ENCODE measurements at regions not wholly inside any gene's neighbourhood (a gene's known extent, or its start where the extent isn't known, plus 50 kb on each side); places are given as distances from the start of the nearest gene placed in this dataset.

DNA sequence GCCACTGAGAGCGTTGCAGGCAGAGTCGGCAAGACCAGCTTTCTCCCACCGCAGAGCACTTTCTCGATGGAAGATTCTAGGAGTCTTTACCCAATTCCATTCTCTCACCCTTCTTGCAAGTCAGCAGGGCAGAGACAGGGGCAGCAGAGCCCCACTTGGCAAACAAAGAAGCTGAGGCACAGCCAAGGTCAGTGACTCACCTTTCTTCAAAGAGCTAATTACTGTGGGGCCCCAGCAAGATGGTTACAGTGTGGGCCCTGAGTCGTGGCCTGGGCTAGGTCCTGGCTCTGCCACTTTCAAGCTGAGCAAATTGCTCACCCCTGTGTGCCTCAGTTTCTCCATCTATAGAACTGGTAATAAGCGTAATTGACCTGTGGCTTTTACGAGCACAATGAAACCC lies 277.0 kb downstream of the PREX1 start:
- no peak overlapping the region for H3K4me3 ChIP-seq (ENCODE audit: low read depth, low read length)
- in situ Hi-C loops (cut with HindIII; ENCODE audit: low pct_ligation_motif_present, low sequenced_read_pairs) = no loop called here
- no peak for DNase-seq
- no peaks in the 10 kb centered on the region for H3K27me3 ChIP-seq (replicated peaks)
- no peaks in the 10 kb centered on the region for H3K36me3 ChIP-seq (replicated peaks)
- TF ChIP-seq, protein P1, sequence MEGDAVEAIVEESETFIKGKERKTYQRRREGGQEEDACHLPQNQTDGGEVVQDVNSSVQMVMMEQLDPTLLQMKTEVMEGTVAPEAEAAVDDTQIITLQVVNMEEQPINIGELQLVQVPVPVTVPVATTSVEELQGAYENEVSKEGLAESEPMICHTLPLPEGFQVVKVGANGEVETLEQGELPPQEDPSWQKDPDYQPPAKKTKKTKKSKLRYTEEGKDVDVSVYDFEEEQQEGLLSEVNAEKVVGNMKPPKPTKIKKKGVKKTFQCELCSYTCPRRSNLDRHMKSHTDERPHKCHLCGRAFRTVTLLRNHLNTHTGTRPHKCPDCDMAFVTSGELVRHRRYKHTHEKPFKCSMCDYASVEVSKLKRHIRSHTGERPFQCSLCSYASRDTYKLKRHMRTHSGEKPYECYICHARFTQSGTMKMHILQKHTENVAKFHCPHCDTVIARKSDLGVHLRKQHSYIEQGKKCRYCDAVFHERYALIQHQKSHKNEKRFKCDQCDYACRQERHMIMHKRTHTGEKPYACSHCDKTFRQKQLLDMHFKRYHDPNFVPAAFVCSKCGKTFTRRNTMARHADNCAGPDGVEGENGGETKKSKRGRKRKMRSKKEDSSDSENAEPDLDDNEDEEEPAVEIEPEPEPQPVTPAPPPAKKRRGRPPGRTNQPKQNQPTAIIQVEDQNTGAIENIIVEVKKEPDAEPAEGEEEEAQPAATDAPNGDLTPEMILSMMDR (IDR thresholded peaks at IDR 0.05; ENCODE audit: low read depth, low read length, missing control alignments) = no peak
- H3K27ac ChIP-seq = no peak overlapping the region

DNA sequence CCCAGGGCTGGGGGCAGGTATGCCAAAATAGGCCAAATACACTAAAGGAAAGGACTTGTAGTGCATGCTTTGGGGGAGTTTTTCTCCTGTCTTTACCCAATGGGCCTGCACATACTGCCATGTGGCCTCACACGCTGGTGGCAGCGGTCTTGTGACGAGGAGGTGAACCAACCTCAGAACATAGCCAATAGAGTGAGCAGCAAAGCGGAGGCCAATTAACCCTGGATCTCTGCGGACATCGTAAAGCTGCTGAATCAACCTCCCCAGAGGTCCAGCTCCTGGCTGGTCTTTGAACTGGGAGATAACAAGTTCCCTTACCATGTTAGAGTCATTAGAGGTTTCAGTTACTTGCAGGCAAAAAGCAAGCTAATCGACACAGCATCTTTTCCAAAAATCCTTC lies 280.1 kb downstream of the PREX1 start:
- TF ChIP-seq, protein P1 (IDR thresholded peaks at IDR 0.05; ENCODE audit: low read depth, low read length, missing control alignments) = no peak
- H3K27me3 ChIP-seq (replicated peaks) = no peaks in the 10 kb centered on the region
- H3K36me3 ChIP-seq (replicated peaks) = no peaks in the 10 kb centered on the region
- H3K4me3 ChIP-seq (ENCODE audit: low read depth, low read length) = no peak overlapping the region
- in situ Hi-C loops (cut with HindIII; ENCODE audit: low pct_ligation_motif_present, low sequenced_read_pairs) = no loop called here
- no peak overlapping the region for H3K27ac ChIP-seq
- no peak for DNase-seq

DNA sequence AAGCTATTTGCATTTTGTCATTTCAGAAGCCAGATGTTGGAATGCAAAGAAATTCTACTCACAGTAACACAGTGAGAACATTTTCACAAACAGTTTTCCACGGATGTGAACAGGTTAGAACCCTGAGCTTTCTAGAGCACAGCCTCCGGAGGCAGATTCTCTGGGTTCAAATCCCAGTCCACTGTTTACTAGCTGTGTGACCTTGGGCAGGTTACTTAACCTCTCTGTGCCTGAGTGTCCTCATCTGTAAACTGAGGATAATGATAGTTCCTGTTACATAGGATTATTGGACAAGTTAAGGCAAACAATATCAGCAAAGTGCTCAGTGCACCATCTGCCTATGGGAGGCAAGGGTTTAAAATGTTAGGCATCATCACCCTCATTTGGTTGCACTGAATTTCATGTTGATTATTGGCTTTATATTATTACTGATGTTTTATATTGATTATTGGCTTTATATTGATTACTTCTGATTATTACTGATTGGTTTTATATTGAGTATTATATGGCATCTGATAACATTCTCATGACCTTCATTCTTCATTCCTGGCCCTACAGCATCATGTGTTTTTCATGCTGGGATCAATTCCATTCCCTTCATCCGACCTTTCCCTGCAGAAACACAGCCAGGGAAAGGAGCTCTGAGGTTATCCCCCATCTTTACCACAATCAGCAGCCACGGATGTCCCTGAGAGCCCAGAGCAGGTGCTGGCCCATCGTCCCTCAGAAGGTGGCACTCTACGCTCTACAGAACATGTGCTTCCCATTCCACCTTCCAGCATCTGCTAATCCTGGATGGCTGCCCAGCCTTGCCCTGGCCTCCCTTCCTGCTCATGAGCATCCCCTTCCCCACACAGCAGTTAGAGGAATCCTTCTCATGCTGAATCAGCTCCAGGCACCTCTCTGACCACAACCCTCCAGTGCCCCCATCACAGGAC lies 283.1 kb downstream of the PREX1 start:
- no peaks in the 10 kb centered on the region for H3K36me3 ChIP-seq (replicated peaks)
- no peak overlapping the region for H3K27ac ChIP-seq
- no peak overlapping the region for H3K4me3 ChIP-seq (ENCODE audit: low read depth, low read length)
- no peaks in the 10 kb centered on the region for H3K27me3 ChIP-seq (replicated peaks)
- no peak for DNase-seq
- TF ChIP-seq, protein P1 (IDR thresholded peaks at IDR 0.05; ENCODE audit: low read depth, low read length, missing control alignments) = no peak
- in situ Hi-C loops (cut with HindIII; ENCODE audit: low pct_ligation_motif_present, low sequenced_read_pairs) = no loop called here

DNA sequence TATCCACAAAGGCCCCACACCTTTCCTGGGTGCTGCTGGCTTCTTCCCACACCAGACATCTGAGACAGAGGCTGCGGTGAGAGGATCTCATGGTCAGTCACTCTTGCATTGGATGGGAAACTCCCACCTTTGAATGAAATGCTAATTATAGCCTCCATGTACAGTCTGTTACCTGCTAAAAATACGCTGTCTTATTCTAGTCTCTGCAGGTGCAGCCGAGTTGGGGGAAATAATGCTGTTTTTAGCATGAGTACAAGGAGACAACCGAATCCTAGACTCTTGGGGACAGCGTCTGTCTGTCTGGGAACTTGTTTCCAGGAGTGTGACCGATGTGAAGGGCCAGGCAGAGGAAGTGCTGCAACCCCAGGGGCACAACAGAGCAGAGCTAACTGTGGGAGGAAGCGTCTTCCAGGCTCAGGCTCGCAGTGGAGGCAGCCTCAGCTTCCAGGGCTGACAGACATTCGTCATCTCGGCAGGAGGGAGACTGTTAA lies 286.2 kb downstream of the PREX1 start:
- no peak for DNase-seq
- Histone ChIP-seq H3K36me3 (replicated peaks) (no peaks in the 10 kb centered on the region), H3K27me3 (replicated peaks) (no peaks in the 10 kb centered on the region), H3K27ac (no peak overlapping the region), H3K4me3 (ENCODE audit: low read depth, low read length) (no peak overlapping the region)
- in situ Hi-C loops (cut with HindIII; ENCODE audit: low pct_ligation_motif_present, low sequenced_read_pairs) = no loop called here
- TF ChIP-seq, protein P1 (IDR thresholded peaks at IDR 0.05; ENCODE audit: low read depth, low read length, missing control alignments) = no peak

DNA sequence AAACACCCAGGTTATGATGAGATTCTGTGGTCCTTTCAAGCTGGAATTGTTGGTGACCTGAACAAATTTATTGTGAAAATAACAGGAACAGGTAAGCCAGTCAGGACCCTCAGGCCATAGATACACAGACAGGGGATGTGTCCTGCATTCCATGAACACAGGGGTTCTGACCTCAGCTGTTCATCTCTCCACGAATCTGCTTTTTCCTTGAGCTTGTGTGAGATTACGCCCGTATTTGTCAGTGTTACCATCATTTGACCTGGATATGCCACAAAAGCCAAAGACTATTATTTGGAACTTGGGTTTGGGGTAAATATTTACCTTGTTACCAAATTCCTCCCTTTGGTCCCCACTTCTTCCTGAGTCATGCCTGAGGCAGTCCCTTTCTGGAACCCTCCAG lies 288.9 kb downstream of the PREX1 start:
- Histone ChIP-seq H3K36me3 (replicated peaks) (no peaks in the 10 kb centered on the region), H3K4me3 (ENCODE audit: low read depth, low read length) (no peak overlapping the region), H3K27ac (no peak overlapping the region), H3K27me3 (replicated peaks) (no peaks in the 10 kb centered on the region)
- DNase-seq = no peak
- TF ChIP-seq, protein P1 (IDR thresholded peaks at IDR 0.05; ENCODE audit: low read depth, low read length, missing control alignments) = no peak
- in situ Hi-C loops (cut with HindIII; ENCODE audit: low pct_ligation_motif_present, low sequenced_read_pairs) = no loop called here

All from brain microvascular endothelial cell (primary cell).